Neutrophil (primary cell): ENCODE measurements at regions not wholly inside any gene's neighbourhood (a gene's known extent, or its start where the extent isn't known, plus 50 kb on each side); places are given as distances from the start of the nearest gene placed in this dataset.
"Not testable (repeated sequence)": the region's sequence is repeated elsewhere in the genome, so short reads cannot be mapped to it uniquely, and the experiment has no call there.

Source experiments
- H3K27ac ChIP-seq: fragments of 200-600 bp; sonication (generic); 2 replicates; pipeline ENCODE4 v1.5.1; 2016; ENCODE audit warnings: mild to moderate bottlenecking, moderate library complexity
- H3K27me3 ChIP-seq: fragments of 200-600 bp; sonication (generic); 2 replicates; pipeline ENCODE4 v1.6.0; 2016; ENCODE audit warnings: mild to moderate bottlenecking
- H3K36me3 ChIP-seq: fragments of 200-600 bp; sonication (generic); 2 replicates; pipeline ENCODE4 v1.5.1; 2017
- H3K4me1 ChIP-seq, 2 experiments: fragments of 200-600 bp in 1 of 2; sonication (generic) in 1 of 2; 1 replicate in 1 of 2; 2 replicates in 1 of 2; pipeline versions ENCODE4 v1.5.1 to v1.6.1; 2013 to 2016; ENCODE audit warnings: low read depth in 1 of 2, low read length in 1 of 2, mild to moderate bottlenecking in 1 of 2, moderate library complexity in 1 of 2; ENCODE audit not compliant: control insufficient read depth in 1 of 2, insufficient read depth in 1 of 2
- H3K4me3 ChIP-seq, 2 experiments: fragments of 200-600 bp in 1 of 2; sonication (generic) in 1 of 2; 1 replicate in 1 of 2; 2 replicates in 1 of 2; pipeline ENCODE4 v1.5.1; 2013 to 2016; ENCODE audit warnings: low read depth in 1 of 2, low read length in 1 of 2, mild to moderate bottlenecking in 1 of 2, moderate library complexity in 1 of 2
- H3K9me3 ChIP-seq: fragments of 200-600 bp; sonication (generic); 2 replicates; pipeline ENCODE4 v1.5.1; 2016
- CTCF ChIP-seq: fragments of 200-600 bp; sonication (generic); IDR thresholded peaks from 2 replicates; pipeline ENCODE4 v1.5.1; 2016; ENCODE audit warnings: antibody characterized with exemption

- no peak overlapping the region for H3K4me3 ChIP-seq
- no peaks in the 10 kb centered on the region for H3K36me3 ChIP-seq
- no peak for TF ChIP-seq CTCF
- H3K27ac ChIP-seq = no peak overlapping the region
- peaks cover 0 to 9% of the 10 kb centered on the region in 2 experiments for H3K4me1 ChIP-seq
- no peaks in the 10 kb centered on the region for H3K27me3 ChIP-seq
- no peaks in the 10 kb centered on the region for H3K9me3 ChIP-seq
Measured at GRCh38 chr1:861714-862113, 62.0 kb upstream of the SAMD11 start.

DNA sequence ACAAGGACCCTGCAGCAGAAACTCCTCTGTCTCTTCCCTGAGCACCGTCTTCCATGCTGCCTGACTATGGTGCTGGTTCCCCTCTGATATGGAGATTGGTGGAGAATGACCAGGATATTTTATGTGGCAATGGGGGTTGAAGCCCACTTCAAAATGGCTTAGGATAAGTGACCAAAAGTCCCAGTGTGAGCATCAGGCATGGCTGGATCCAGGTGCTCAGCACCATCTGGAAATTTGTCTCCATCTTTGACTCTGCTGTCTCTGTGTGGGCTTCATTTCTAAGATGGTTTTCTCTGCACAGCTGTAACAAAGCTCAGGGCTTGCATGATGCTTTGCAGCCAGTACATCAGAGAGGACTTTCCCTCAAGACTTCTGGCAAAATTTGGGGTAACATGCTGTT is 61.1 kb upstream of the SAMD11 start:
- H3K4me1 ChIP-seq = peaks cover 3 to 11% of the 10 kb centered on the region in 2 experiments
- not testable (repeated sequence) for H3K27me3 ChIP-seq, H3K4me3 ChIP-seq, H3K9me3 ChIP-seq, H3K36me3 ChIP-seq, H3K27ac ChIP-seq

DNA sequence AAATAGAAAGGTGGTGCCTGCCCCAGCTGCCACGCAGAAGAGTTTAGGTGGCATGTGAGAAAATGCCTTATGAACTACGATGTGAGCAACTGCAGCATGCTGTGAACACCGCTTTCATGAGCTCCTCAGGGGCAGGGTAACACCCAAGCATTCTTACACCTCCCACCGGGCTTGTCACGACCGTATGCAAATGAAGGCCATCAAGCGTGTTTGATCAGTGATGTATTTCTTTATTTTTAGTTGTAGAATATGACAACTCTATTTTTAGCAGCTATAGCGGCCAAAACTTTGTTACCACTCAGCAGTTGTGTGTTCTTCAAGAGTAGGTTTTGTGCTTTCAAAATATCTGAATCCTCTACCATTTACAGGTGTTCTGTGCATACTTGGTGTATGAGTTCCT is 58.1 kb upstream of the SAMD11 start:
- not testable (repeated sequence) for H3K27me3 ChIP-seq, H3K27ac ChIP-seq, H3K4me3 ChIP-seq, H3K36me3 ChIP-seq, H3K9me3 ChIP-seq
- H3K4me1 ChIP-seq = peaks cover 21 to 22% of the 10 kb centered on the region in 2 experiments

DNA sequence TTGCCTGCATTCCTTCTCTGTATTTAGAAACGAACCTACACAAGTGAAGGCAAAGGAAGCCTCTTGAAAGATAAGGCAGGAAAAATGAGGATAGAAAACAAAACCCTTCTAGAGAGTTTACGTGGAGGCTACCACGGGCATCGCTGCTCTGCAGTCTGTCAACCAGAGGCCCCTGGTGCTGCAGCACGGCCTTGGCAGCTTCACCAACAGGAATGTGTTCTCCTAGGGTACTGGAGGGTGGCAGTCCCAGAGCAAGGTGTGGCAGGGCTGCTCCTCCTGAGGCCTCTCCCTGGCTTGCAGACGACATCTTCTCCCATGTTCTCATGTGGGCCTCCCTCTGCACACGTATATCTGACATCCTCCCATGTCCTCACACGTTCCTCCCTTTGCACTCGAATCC is 57.6 kb upstream of the SAMD11 start:
- no peak overlapping the region for H3K27ac ChIP-seq
- no peak overlapping the region for H3K4me3 ChIP-seq
- H3K4me1 ChIP-seq = peaks cover 21 to 22% of the 10 kb centered on the region in 2 experiments
- TF ChIP-seq CTCF = no peak
- H3K36me3 ChIP-seq = no peaks in the 10 kb centered on the region
- no peaks in the 10 kb centered on the region for H3K9me3 ChIP-seq
- H3K27me3 ChIP-seq = no peaks in the 10 kb centered on the region

- not testable (repeated sequence) for H3K27ac ChIP-seq, H3K27me3 ChIP-seq, H3K4me3 ChIP-seq, H3K9me3 ChIP-seq, H3K36me3 ChIP-seq
- peaks cover 21 to 22% of the 10 kb centered on the region in 2 experiments for H3K4me1 ChIP-seq
Measured at GRCh38 chr1:866631-867299, 57.0 kb upstream of the SAMD11 start.

- H3K36me3 ChIP-seq, H3K27ac ChIP-seq, H3K9me3 ChIP-seq, H3K4me3 ChIP-seq, H3K27me3 ChIP-seq: not testable (repeated sequence)
- peaks cover 21 to 22% of the 10 kb centered on the region in 2 experiments for H3K4me1 ChIP-seq
Measured at GRCh38 chr1:867550-867949, 56.2 kb upstream of the SAMD11 start.

DNA sequence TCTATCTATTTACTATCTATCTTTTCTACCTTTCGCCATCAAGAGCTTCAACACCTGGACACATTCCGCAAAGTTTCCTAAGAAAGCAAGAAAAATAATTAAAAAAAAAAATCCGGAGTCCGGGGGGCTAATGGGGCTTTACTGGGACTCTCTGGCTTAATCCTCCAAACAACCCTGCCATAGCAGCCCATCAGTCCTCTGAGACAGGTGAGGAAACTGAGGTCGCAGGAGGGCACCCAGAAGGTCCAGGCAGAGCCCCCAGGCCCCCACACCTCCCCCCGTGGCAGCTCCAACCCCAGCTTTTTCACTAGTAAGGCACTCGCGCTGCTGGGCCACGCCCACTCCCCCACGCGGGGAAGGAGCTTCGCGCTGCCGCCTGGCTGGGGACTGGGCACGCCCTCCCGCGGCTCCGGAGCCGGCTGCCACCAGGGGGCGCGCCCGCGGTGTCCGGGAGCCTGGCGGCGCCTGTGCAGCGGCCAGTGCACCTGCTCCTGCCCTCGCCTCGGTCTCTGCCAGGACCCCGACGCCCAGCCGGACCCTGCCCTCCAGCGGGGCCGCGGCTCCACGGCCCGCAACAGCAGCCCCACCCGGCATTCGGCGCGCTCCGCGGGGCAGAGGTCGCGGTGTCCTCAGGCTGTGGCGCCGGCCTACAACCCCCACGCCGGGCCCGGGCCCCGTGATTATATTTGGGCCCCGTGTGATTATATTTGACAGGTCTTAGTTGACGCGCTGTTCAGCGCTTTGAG is 54.1 kb upstream of the SAMD11 start:
- H3K4me3 ChIP-seq = peak overlapping the region; percentile 34 to 40
- no peaks in the 10 kb centered on the region for H3K9me3 ChIP-seq
- H3K4me1 ChIP-seq = peaks cover 21 to 22% of the 10 kb centered on the region in 2 experiments
- H3K27me3 ChIP-seq = no peaks in the 10 kb centered on the region
- no peak overlapping the region for H3K27ac ChIP-seq
- no peaks in the 10 kb centered on the region for H3K36me3 ChIP-seq
- TF ChIP-seq CTCF = peak; percentile 95
